HG03097 (cell line): ENCODE measurements at regions not wholly inside any gene's neighbourhood (a gene's known extent, or its start where the extent isn't known, plus 50 kb on each side); places are given as distances from the start of the nearest gene placed in this dataset.
"Not testable (repeated sequence)": the region's sequence is repeated elsewhere in the genome, so short reads cannot be mapped to it uniquely, and the experiment has no call there.

Experiments used
- ATAC-seq: cut with Tn5 transposase; IDR thresholded peaks from one replicate; pipeline ENCODE4 v1.9.1; 2021; ENCODE audit not compliant: unreplicated experiment, low FRiP score

GRCh38 chr2:16933355-16933754, 267.7 kb upstream of the CYRIA start:
- no peak for ATAC-seq

- no peak for ATAC-seq
Measured at GRCh38 chr2:16932826-16933225, 267.2 kb upstream of the CYRIA start.

GRCh38 chr2:16931441-16931840, 265.8 kb upstream of the CYRIA start:
- ATAC-seq = no peak

- no peak for ATAC-seq
Measured at GRCh38 chr2:16927398-16927797, 261.8 kb upstream of the CYRIA start.

GRCh38 chr2:16925145-16925544, 259.5 kb upstream of the CYRIA start:
- no peak for ATAC-seq

GRCh38 chr2:16915341-16915755, 249.7 kb upstream of the CYRIA start:
- ATAC-seq = not testable (repeated sequence)

GRCh38 chr2:16911746-16912145, 246.1 kb upstream of the CYRIA start:
- ATAC-seq = no peak

- ATAC-seq = no peak
Measured at GRCh38 chr2:16908656-16909055, 243.0 kb upstream of the CYRIA start.

- ATAC-seq = no peak
Measured at GRCh38 chr2:16907645-16908282, 242.1 kb upstream of the CYRIA start.

GRCh38 chr2:16905325-16905724, 239.7 kb upstream of the CYRIA start:
- not testable (repeated sequence) for ATAC-seq

- ATAC-seq = peak; percentile 59
Measured at GRCh38 chr2:16900405-16901025, 234.9 kb upstream of the CYRIA start.

- ATAC-seq = no peak
Measured at GRCh38 chr2:16899958-16900357, 234.3 kb upstream of the CYRIA start.

GRCh38 chr2:16890081-16890480, 224.4 kb upstream of the CYRIA start:
- no peak for ATAC-seq

- no peak for ATAC-seq
Measured at GRCh38 chr2:16885027-16885426, 219.4 kb upstream of the CYRIA start.

GRCh38 chr2:16882706-16883105, 217.1 kb upstream of the CYRIA start:
- ATAC-seq = no peak

- no peak for ATAC-seq
Measured at GRCh38 chr2:16881122-16881521, 215.5 kb upstream of the CYRIA start.

- no peak for ATAC-seq
Measured at GRCh38 chr2:16871411-16871810, 205.8 kb upstream of the CYRIA start.

GRCh38 chr2:16870491-16871076, 204.9 kb upstream of the CYRIA start:
- no peak for ATAC-seq

GRCh38 chr2:16869711-16870110, 204.1 kb upstream of the CYRIA start:
- no peak for ATAC-seq

- ATAC-seq = no peak
Measured at GRCh38 chr2:16862471-16862870, 196.8 kb upstream of the CYRIA start.

- no peak for ATAC-seq
Measured at GRCh38 chr2:16861530-16861929, 195.9 kb upstream of the CYRIA start.

GRCh38 chr2:16861111-16861510, 195.5 kb upstream of the CYRIA start:
- no peak for ATAC-seq
